ENCODE measurements at regions not wholly inside any gene's neighbourhood (a gene's known extent, or its start where the extent isn't known, plus 50 kb on each side); places are given as distances from the start of the nearest gene placed in this dataset.

GRCh38 chr2:53104263-53104662, 663.3 kb upstream of the CHAC2 start:
- Mint-ChIP-seq H3K4me3 (no peak overlapping the region), H3K9me3 (no peaks in the 10 kb centered on the region), H3K27ac (peak overlapping the region; percentile 91), H3K4me1 (peaks cover 21% of the 10 kb centered on the region), H3K27me3 (ENCODE audit: insufficient read depth, low read depth, poor library complexity) (no peaks in the 10 kb centered on the region), H3K36me3 (ENCODE audit: low read depth) (peaks cover 5% of the 10 kb centered on the region; the same call in 2 of the 3 replicates)
- DNase-seq (ENCODE audit: low spot score) (peak; percentile 66), ATAC-seq (peak; percentile 65)
- H3F3A ChIP-seq (replicated peaks; ENCODE audit: low read depth): no peaks in the 10 kb centered on the region
- TF ChIP-seq STAT1 (IDR thresholded peaks at IDR 0.05; ENCODE audit: unreplicated experiment) (no peak), JUNB (IDR thresholded peaks at IDR 0.05; ENCODE audit: unreplicated experiment) (no peak), EZH2 (IDR thresholded peaks at IDR 0.05; ENCODE audit: low read depth, unreplicated experiment) (no peak), CREB1 (CRISPR knock-in tag; IDR thresholded peaks at IDR 0.05; ENCODE audit: low read depth) (0 out of 2 replicates have a peak, but pooled peaks have one; percentile 10), ZNF462 (CRISPR knock-in tag; IDR thresholded peaks at IDR 0.05) (peak; percentile 29; the same call in 1 of the 2 replicates), ZNF114 (CRISPR knock-in tag; IDR thresholded peaks at IDR 0.05) (no peak), NANOG (IDR thresholded peaks at IDR 0.05; ENCODE audit: borderline replicate concordance) (no peak), EZH2phosphoT487 (IDR thresholded peaks at IDR 0.05; ENCODE audit: unreplicated experiment) (no peak), CTCF (conservative IDR thresholded peaks at IDR 0.05; ENCODE audit: low read depth in 2 of 2) (no peak), POLR2AphosphoS5 (IDR thresholded peaks at IDR 0.05; ENCODE audit: low read depth) (no peak), ETS1 (IDR thresholded peaks at IDR 0.05) (no peak), REST (IDR thresholded peaks at IDR 0.05; ENCODE audit: unreplicated experiment) (no peak), ZNF331 (CRISPR knock-in tag; IDR thresholded peaks at IDR 0.05; ENCODE audit: low read depth) (no peak)
- no peak overlapping the region for H3K4me3 ChIP-seq
- no peaks in the 10 kb centered on the region for H3K27me3 ChIP-seq (ENCODE audit: insufficient read depth)
- no peaks in the 10 kb centered on the region for H3K36me3 ChIP-seq (ENCODE audit: insufficient read depth)
- H3K4me2 ChIP-seq: no peak overlapping the region
- H3K4me1 ChIP-seq (ENCODE audit: insufficient read depth): peaks cover 9% of the 10 kb centered on the region
- no peaks in the 10 kb centered on the region for H3K9me2 ChIP-seq (ENCODE audit: insufficient read depth)
- H2AFZ ChIP-seq: no peak overlapping the region
- H3K27ac ChIP-seq (ENCODE audit: low read depth): peak overlapping the region; percentile 22; the same call in 1 of the 2 replicates
- H4K20me1 ChIP-seq (replicated peaks; ENCODE audit: insufficient read depth): no peaks in the 10 kb centered on the region
- no peaks in the 10 kb centered on the region for H3K79me2 ChIP-seq (replicated peaks; ENCODE audit: insufficient read depth)

All from GM23338 (cell line).